Psoas muscle (tissue), 7 donors: ENCODE measurements at regions not wholly inside any gene's neighbourhood (a gene's known extent, or its start where the extent isn't known, plus 50 kb on each side); places are given as distances from the start of the nearest gene placed in this dataset.

Experiments
- ATAC-seq, 4 donors: fragments of 200-7000 bp; cut with Tn5 transposase; one replicate each; pipeline ENCODE4 v1.9.1; 2020; ENCODE audit warnings: moderate library complexity in 3 of 4, mild to moderate bottlenecking in 2 of 4
- DNase-seq, 2 donors: peaks; one replicate each; pipeline ENCODE4 v3.0.0-alpha.2; 2020
- H3K27ac ChIP-seq: fragments of 200-600 bp; one replicate; pipeline ENCODE4 v1.8.0; 2022
- H3K27me3 ChIP-seq, 3 donors: fragments of 200-600 bp in 1 of 3; one replicate each; pipeline versions ENCODE4 v1.6.1 to v1.8.0; 2013 to 2022; ENCODE audit warnings: low read length in 2 of 3, mild to moderate bottlenecking in 2 of 3, moderate library complexity in 1 of 3; ENCODE audit not compliant: insufficient read depth in 3 of 3
- H3K36me3 ChIP-seq, 2 donors: fragments of 200-600 bp in 1 of 2; one replicate each; pipeline versions ENCODE4 v1.6.1 to v1.8.0; 2013 to 2022; ENCODE audit warnings: low read depth in 1 of 2, mild to moderate bottlenecking in 1 of 2, moderate library complexity in 1 of 2; ENCODE audit not compliant: insufficient read depth in 1 of 2
- H3K4me1 ChIP-seq: fragments of 200-600 bp; one replicate; pipeline ENCODE4 v1.8.0; 2022
- H3K4me3 ChIP-seq: fragments of 200-600 bp; one replicate; pipeline ENCODE4 v1.8.0; 2022; ENCODE audit warnings: mild to moderate bottlenecking
- H3K9me3 ChIP-seq: fragments of 200-600 bp; one replicate; pipeline ENCODE4 v1.8.0; 2022
- CTCF ChIP-seq: fragments of 200-600 bp; IDR thresholded peaks from one replicate; pipeline ENCODE4 v1.8.0; 2022; ENCODE audit warnings: antibody characterized with exemption
- WGBS, 3 donors: extraction: QIAGEN DNeasy Blood & Tissue Kit; methylation state at CpG; one replicate each; pipeline versions ENCODE4 v1.1.6 to v1.1.7; 2013; 5-methylcytosine and 5-hydroxymethylcytosine counted together
- intact Hi-C, 2 donors: fragments of 100-400 bp; cut with DNase I; formaldehyde crosslinking; loops; one replicate each; pipeline versions ENCODE4 v1.11.0 to v1.14.2; 2022
- donor health status: healthy with polysubstance abuse.
- donor health status: DM: no; HTN: no; CAD: no; lungs with moderate emphysema.
- donor health status: Bipolar disorder and iron deficiency.
- donor health status: healthy.
- donor health status: DM: yes; HTN: yes; CAD: no.
- donor health status: DM: no; HTN: no; CAD: no.
- donor health status: DM: yes; HTN: yes; CAD: no.

- Histone ChIP-seq H3K27ac (no peak overlapping the region), H3K4me3 (no peak overlapping the region), H3K4me1 (peaks cover 2% of the 10 kb centered on the region), H3K36me3 (no peaks in the 10 kb centered on the region), H3K9me3 (peaks cover 2% of the 10 kb centered on the region), H3K27me3 (no peaks in the 10 kb centered on the region)
- no peak for TF ChIP-seq CTCF
- intact Hi-C loops, result no loop called here
- WGBS, 3 donors, result 84 to 93% (median 89%) methylated on average over 3 of the region's 3 CpGs
- no peak for ATAC-seq
- no peak for DNase-seq
Observed at GRCh38 chr12:67489007-67489406, 159.5 kb upstream of the DYRK2 start.

- no peak for ATAC-seq
- Histone ChIP-seq H3K4me3 (no peak overlapping the region), H3K4me1 (peaks cover 8% of the 10 kb centered on the region), H3K27me3 (no peaks in the 10 kb centered on the region), H3K27ac (no peak overlapping the region), H3K36me3 (no peaks in the 10 kb centered on the region), H3K9me3 (no peaks in the 10 kb centered on the region)
- WGBS, 3 donors, result 52 to 67% (median 67%) methylated on average over 2 of the region's 2 CpGs
- intact Hi-C loops, result no loop called here
- DNase-seq, result no peak
- TF ChIP-seq CTCF, result no peak
Observed at GRCh38 chr12:67496581-67496980, 152.0 kb upstream of the DYRK2 start.

- Histone ChIP-seq H3K27me3 (no peaks in the 10 kb centered on the region), H3K9me3 (no peaks in the 10 kb centered on the region), H3K36me3 (no peaks in the 10 kb centered on the region), H3K4me3 (no peak overlapping the region), H3K4me1 (peaks cover 8% of the 10 kb centered on the region), H3K27ac (no peak overlapping the region)
- no peak for TF ChIP-seq CTCF
- DNase-seq (no peak), ATAC-seq (no peak)
- intact Hi-C loops, result no loop called here
- 31 to 50% (median 41%) methylated on average over 1 of the region's 1 CpG for WGBS, 3 donors
Observed at GRCh38 chr12:67498991-67499390, 149.6 kb upstream of the DYRK2 start.

- intact Hi-C loops, result no loop called here
- Histone ChIP-seq H3K4me3 (no peak overlapping the region), H3K4me1 (peaks cover 8% of the 10 kb centered on the region), H3K36me3 (no peaks in the 10 kb centered on the region), H3K9me3 (no peaks in the 10 kb centered on the region), H3K27ac (peak overlapping the region; percentile 81), H3K27me3 (no peaks in the 10 kb centered on the region)
- DNase-seq, result no peak
- no peak for TF ChIP-seq CTCF
- ATAC-seq, result peak in 3 of 4 donors; percentile 91 to 97 (median 93)
- 12 to 22% (median 18%) methylated on average over 2 of the region's 2 CpGs for WGBS, 3 donors
Observed at GRCh38 chr12:67501362-67501761, 147.2 kb upstream of the DYRK2 start.

GRCh38 chr12:67504026-67504425 is 144.5 kb upstream of the DYRK2 start:
- TF ChIP-seq CTCF, result no peak
- H3K4me3 ChIP-seq, result no peak overlapping the region
- WGBS, 3 donors, result 75 to 86% (median 76%) methylated on average over 1 of the region's 1 CpG
- DNase-seq (no peak), ATAC-seq (no peak)
- peaks cover 8% of the 10 kb centered on the region for H3K4me1 ChIP-seq
- H3K36me3 ChIP-seq, result no peaks in the 10 kb centered on the region
- H3K9me3 ChIP-seq, result no peaks in the 10 kb centered on the region
- H3K27me3 ChIP-seq, result no peaks in the 10 kb centered on the region
- intact Hi-C loops, result no loop called here
- H3K27ac ChIP-seq, result no peak overlapping the region
